ENCODE measurements at regions not wholly inside any gene's neighbourhood (a gene's known extent, or its start where the extent isn't known, plus 50 kb on each side); places are given as distances from the start of the nearest gene placed in this dataset.
"Not testable (repeated sequence)": the region's sequence is repeated elsewhere in the genome, so short reads cannot be mapped to it uniquely, and the experiment has no call there.

- DNase-seq (ENCODE audit: low read depth in 2 of 2), result no peak
Observed at GRCh38 chr1:245031041-245031440, 123.7 kb upstream of the KIF26B start.

- no peak for DNase-seq (ENCODE audit: low read depth in 2 of 2)
Observed at GRCh38 chr1:245026247-245026646, 128.5 kb upstream of the KIF26B start.

DNA sequence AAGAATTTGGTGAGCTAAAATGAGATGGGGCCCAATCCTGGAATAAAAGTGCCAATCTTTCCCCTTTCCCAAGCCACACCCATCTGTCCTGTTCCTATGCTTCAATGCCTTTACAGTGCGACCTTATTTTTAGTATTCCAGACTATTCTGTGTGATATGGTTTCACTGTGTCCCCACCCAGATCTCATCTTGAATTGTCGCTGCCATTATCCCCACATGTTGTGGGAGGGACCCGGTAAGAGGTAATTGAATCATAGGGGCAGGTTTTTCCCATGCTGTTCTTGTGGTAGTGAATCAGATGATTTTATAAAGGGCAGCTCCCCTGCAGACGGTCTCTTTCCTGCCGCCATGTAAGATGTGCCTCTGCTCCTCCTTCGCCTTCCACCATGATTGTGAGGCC lies 129.3 kb upstream of the KIF26B start:
- no peak for DNase-seq (ENCODE audit: low read depth in 2 of 2)

GRCh38 chr1:245023222-245023621 lies 131.6 kb upstream of the KIF26B start:
- no peak for DNase-seq (ENCODE audit: low read depth in 2 of 2)

GRCh38 chr1:245019910-245020486 lies 134.8 kb upstream of the KIF26B start:
- no peak for DNase-seq (ENCODE audit: low read depth in 2 of 2)

DNA sequence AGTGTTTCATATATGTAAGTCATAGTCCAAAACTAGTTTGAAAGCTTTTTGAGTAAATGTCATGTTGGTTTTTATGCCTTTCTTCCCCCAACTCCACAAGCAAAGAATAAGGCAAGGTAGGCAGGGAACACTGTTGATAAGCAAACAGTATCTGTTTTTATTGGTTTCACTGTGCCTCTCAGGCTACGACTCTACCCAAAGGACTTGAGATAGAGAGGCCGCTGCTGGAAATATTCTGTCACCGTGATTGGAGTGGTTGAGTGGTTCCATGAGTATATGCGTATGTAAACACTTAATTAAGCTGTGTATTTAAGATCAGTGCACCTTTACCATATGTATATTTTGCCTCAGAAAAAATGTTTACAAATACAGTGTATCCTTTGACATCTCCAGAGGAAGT lies 138.1 kb upstream of the KIF26B start:
- no peak for DNase-seq (ENCODE audit: low read depth in 2 of 2)

DNA sequence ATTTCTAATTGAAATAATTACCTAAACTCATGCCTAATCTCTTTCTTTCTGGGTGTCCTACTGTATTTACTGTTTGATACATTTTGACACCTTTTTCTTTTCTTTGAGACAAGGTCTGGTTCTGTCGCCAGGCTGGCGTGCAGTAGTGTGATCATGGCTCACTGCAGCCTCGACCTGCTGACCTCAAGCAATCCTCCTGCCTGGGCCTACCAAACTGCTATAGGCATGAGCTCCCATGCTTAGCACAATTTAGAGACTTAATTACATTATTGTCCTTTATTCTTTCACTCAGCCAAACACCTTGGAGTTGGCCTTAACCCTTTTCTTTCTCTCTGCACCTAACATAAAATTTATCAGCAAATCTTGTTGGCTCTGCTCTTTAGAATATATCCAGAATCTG lies 139.8 kb upstream of the KIF26B start:
- DNase-seq (ENCODE audit: low read depth in 2 of 2), result no peak

- no peak for DNase-seq (ENCODE audit: low read depth in 2 of 2)
Observed at GRCh38 chr1:245014247-245015029, 140.3 kb upstream of the KIF26B start.

GRCh38 chr1:245010018-245010614 lies 144.7 kb upstream of the KIF26B start:
- DNase-seq (ENCODE audit: low read depth in 2 of 2), result no peak

GRCh38 chr1:245008761-245009160 lies 144.4 kb upstream of the HNRNPU start:
- DNase-seq (ENCODE audit: low read depth in 2 of 2), result no peak

GRCh38 chr1:245007852-245008251 lies 143.5 kb upstream of the HNRNPU start:
- no peak for DNase-seq (ENCODE audit: low read depth in 2 of 2)

GRCh38 chr1:245003246-245003645 lies 138.9 kb upstream of the HNRNPU start:
- DNase-seq (ENCODE audit: low read depth in 2 of 2), result no peak

DNA sequence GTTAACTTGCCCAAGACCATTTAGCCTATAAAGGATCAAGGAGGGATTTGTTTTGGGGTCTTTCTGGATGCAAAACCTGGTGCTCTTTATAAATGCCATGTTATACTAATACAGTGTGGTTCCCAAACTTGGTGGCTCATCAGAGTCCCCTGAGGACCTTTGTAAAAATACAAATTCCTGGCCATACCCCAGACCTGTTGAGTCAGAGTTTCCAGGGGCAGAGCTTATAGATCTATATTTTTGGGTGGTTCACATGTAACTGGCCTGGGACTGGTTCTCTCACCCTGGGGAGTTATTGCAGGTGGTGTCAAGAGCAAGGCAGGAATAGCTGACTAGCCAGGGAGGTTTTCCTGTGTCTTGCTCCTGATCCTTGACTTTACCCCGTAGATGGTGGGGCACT lies 136.9 kb upstream of the HNRNPU start:
- no peak for DNase-seq (ENCODE audit: low read depth in 2 of 2)

GRCh38 chr1:245000872-245001188 lies 136.5 kb upstream of the HNRNPU start:
- no peak for DNase-seq (ENCODE audit: low read depth in 2 of 2)

- DNase-seq (ENCODE audit: low read depth in 2 of 2), result not testable (repeated sequence)
Observed at GRCh38 chr1:244999644-245000043, 135.3 kb upstream of the HNRNPU start.

DNA sequence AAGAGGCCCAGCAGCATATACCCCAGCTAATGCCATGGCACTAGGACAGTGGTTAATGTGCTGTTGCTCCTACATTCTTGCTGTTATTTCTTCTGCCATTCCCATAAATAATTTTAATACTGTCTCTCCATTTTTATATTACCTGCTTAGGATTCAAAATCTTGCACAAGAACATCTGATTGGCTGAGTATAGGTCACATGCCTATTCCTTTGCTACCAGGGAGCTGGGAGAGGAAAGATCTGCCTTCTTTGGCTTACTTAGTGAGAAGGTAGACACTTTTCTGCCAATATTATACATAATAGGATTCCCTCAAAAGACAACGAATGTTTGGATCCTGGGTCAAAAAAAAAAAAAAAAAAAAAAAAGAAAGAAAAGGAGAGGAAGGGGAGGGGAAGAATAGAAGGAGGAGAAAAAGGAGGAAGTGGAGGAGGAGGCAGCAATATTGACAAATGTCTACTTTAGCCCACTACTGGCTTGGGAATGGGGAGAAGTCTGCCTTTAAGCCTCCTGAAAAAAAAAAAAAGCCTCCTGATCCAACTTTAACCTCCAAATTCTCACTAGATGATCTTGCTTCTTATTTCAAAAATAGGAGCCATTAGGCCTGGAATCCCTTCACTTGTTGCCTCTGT lies 134.5 kb upstream of the HNRNPU start:
- no peak for DNase-seq (ENCODE audit: low read depth in 2 of 2)

GRCh38 chr1:244995602-244996400 lies 131.5 kb upstream of the HNRNPU start:
- DNase-seq (ENCODE audit: low read depth in 2 of 2), result no peak

DNA sequence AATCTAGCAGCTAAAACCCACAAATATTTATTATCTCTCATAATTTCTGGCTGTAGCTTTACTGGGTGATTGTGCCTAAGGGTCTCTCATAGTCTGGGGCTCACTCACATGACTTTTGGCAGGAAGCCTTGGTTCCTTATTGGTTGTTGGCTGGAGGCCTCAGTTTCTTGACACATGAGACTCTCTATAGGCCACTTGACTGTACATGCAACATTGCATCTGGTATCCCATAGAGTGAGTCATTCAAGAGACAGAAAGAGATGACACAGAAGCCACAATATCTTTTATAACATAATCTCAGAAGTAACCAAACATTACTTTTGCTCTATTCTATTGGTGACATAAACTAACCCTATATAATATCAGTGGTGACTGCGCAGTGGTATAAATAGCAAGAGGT lies 128.5 kb upstream of the HNRNPU start:
- no peak for DNase-seq (ENCODE audit: low read depth in 2 of 2)

DNA sequence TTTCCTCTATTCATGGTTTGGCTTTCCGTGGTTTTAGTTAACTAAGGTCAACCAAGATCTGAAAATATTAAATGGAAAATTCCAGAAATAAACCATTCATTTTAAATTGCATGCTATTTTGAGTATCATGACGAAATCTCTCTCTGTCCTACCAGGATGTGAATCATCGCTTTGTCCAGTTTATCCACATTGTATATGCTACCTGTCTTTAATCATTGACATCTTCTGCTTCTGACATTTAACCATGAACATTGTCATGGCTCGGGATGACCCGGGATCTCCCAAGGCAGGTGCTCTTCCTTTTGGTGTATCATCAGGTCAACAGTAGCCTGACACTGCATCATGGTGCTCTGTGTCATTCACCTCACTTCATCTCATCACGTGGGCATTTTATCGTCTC lies 125.5 kb upstream of the HNRNPU start:
- peak; percentile 76 to 91 for DNase-seq (ENCODE audit: low read depth in 2 of 2)

DNA sequence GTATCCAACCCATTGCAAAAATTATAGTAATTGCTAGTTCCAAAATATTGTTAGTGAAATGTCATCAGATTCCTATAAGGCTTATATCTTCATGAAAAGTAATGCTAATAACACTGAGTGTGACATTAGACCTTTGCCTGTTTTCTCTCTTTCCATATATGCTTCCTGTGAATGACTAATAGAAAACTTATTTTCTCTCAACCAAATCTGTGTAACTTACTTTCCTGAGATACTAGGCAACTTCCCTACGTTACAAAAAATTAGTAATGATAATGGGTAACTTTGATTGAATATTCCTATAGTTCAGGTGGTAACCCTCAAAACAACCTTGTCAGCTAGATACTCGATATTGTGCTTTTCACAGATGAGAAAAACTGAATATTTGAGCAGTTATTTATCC lies 124.2 kb upstream of the HNRNPU start:
- peak; percentile 54 to 55 for DNase-seq (ENCODE audit: low read depth in 2 of 2)

DNA sequence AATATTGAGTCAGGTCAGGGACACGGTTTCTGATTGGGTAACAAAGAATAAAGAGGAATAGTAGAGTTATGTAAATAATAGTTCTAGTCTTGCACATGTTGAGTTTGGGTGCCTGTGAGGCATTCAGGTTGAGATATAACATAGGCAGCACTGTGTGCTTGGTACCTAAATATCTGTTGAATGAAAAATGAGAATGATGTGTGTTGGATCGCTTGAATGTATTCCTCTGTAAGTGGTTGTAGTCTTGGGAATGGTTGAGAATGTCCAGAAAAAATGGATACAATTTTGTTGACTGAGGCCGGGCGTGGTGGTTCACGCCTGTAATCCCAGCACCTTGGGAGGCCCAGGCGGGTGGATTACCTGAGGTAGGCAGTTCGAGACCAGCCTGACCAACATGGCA lies 116.3 kb upstream of the HNRNPU start:
- no peak for DNase-seq (ENCODE audit: low read depth in 2 of 2)

DNA sequence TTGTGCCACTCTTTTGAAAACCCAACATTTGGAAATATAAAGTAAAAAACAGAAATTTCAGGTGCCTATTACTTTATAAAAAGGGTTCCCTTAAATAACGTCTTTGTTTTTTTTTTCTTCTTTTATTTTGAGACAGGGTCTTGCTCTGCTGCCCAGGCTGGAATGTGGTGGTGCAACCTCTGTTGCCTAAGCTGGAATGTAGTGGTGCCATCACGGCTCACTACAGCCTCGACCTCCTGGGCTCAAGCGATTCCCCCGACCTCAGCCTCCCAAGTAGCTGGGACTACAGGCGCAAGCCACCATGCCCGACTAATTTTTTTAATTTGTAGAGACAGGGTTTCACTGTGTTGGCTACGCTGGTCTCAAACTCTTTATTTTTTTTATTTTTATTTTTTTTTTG lies 110.2 kb upstream of the HNRNPU start:
- DNase-seq (ENCODE audit: low read depth in 2 of 2), result no peak
